ENCODE measurements at regions not wholly inside any gene's neighbourhood (a gene's known extent, or its start where the extent isn't known, plus 50 kb on each side); places are given as distances from the start of the nearest gene placed in this dataset.

GRCh38 chr9:109912082-109912582 lies 132.1 kb downstream of the PALM2AKAP2 start:
- peak; percentile 83 to 98 for DNase-seq (ENCODE audit: low read depth in 2 of 2)

GRCh38 chr9:109912726-109913460 lies 132.9 kb downstream of the PALM2AKAP2 start:
- DNase-seq (ENCODE audit: low read depth in 2 of 2) = peak in 1 of 2 donors; percentile 55

- DNase-seq (ENCODE audit: low read depth in 2 of 2) = peak in 1 of 2 donors; percentile 56
These were observed 133.4 kb downstream of the PALM2AKAP2 start for GRCh38 chr9:109913461-109913810.

DNA sequence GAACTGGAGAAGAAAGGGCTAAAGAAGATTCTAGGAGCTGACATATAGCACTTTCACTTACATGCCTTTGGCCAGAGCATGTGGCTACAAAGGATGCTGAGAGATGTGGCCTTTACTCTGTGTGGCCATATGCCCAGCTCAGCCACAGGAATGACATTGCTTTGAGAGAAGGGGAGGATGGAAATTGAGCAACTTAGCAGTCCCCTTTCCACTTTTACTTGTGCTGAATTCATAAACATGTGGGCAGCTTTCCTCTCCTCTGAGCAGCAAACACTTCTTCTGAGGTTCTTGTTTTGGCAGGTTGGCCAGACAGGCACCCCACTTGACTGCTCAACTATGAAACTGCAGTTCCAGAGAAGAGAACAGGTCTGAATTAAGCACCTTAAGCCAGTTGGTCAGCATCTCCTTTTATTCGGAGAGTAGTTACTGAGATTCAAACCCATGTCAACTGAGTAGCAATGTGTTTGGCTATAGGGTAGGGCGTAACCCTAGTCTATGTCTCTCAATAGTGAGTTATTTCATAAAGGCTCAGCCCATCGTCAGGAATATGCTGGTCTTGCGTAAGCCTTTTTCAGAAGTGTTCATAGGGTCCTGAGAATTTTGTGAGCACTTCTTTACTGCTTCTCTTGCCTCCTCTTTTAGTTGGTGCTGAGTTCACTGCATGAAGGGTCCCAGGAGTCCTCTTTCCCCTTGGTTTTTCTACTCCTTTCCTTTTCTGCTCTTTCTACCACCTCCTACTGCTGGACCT lies 134.5 kb downstream of the PALM2AKAP2 start:
- DNase-seq (ENCODE audit: low read depth in 2 of 2) = peak; percentile 19 to 37

DNA sequence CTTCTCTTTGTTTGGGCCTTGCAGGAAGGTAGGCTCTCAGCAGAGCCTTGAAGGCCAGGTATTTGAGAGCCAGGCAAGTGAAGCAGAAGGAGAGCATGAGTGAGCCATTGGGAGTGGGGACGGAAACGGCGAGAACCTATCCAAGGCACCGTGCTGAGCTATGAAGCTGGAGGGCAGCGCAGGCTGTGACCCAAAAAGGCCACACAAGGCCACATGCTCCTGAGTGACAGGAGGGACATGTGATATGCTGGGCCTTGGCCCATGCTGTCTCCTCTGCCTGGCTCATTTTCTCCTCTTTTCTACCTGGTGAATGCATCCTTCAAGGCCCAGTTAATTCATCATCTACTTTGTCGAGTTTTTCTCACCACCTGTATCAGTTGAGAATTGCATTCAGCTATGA lies 136.3 kb downstream of the PALM2AKAP2 start:
- no peak for DNase-seq (ENCODE audit: low read depth in 2 of 2)

DNA sequence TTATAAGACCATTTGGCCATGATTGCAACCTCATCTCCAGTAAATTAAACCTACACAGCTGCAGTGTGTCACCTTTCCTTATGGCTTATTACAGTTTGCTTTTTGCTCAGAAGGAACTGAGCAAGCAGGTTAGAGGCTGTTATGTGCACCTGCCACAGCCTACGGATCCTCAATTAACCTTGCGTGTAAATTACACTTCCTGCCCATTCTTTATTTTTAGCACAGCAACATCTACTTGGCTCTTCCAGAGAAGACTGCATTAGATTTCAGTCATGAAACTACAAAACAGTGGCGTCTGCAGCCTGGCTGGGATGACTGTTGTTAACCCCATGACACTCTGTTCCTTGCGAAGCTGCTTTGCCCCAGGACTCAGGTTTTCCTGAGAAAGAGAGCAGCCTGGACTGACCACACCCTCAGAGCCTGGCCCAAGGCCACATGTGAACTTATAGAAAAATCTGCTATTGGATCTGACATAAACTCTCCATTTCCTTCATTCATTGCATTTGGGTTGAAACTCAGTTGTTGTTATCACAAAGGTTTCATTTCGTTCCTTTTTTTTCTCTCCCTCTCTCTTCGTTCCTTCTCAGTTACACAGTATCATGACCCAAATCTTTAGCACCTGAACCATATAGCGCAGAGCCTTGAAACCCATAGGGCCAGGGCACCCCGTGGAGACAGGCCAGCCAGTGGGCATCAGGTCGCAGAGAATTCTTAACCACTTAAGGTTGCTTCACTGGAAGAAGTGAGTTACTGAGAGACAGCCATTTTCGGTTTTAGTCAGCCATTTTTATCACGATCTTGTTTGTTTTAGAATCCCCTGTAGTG lies 138.6 kb downstream of the PALM2AKAP2 start:
- peak in 1 of 2 donors; percentile 75 for DNase-seq (ENCODE audit: low read depth in 2 of 2)

GRCh38 chr9:109919736-109920408 lies 139.9 kb downstream of the PALM2AKAP2 start:
- DNase-seq (ENCODE audit: low read depth in 2 of 2) = no peak

DNA sequence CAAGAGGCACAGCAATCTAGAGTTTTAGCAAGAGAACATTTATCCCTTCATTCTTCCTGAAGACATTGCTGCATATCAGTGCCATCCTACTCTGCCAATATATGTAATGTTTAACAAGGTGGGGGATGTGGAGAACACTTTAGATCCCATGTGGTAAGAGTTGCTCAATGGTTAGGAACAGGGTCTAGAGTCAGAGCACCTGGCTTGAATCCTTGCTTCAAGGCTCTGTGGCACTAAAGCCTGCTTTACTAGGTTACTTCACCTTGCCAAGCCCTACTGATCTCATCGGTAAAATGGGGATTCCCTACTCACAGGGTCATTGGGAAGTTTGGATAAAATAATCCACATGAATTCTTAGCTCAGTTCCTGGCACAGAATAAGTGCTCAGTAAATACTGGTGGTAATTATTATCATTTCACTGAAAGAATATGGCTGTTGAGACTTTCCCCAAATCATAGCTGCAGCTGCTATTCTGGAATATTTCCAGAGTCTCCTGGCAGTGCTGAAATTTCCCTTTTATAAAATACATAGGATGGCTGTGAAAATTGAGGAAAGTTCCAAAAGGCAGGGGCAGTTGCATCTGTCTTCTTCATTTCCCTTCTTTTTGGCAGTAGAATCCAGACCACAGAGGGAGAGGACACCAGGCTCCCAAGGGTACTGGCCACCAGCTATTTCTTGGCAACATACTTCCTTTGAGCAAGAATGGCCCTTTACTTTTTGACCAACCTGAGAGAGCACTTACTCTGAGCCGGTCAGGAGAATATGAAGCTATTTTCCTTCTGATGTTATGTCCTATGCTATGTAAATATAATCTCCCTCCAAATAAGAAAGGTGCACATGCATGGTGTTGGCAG lies 142.8 kb downstream of the PALM2AKAP2 start:
- no peak for DNase-seq (ENCODE audit: low read depth in 2 of 2)

GRCh38 chr9:109923471-109923760 lies 143.4 kb downstream of the PALM2AKAP2 start:
- DNase-seq (ENCODE audit: low read depth in 2 of 2) = peak in 1 of 2 donors; percentile 77

- DNase-seq (ENCODE audit: low read depth in 2 of 2) = no peak
These were observed 143.8 kb downstream of the PALM2AKAP2 start for GRCh38 chr9:109923806-109924205.

DNA sequence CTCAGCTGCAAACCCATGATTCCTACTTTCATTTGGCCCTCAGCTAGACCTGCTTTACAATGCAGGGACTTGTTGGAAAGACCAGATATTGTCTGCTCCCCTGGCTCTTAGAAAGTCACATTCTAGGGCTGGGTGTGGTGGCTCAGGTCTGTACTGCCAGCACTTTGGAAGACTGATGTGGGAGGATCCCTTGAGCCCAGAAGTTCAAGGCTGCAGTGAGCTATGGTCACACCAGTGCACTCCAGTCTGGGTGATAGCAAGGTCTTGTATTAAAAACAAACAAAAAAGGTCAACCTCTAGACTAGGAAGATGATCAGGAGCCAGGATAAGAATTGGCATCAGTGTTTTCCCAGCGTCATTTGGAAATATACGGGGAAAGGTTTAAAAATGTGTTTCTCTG lies 145.8 kb downstream of the PALM2AKAP2 start:
- DNase-seq (ENCODE audit: low read depth in 2 of 2) = no peak

DNA sequence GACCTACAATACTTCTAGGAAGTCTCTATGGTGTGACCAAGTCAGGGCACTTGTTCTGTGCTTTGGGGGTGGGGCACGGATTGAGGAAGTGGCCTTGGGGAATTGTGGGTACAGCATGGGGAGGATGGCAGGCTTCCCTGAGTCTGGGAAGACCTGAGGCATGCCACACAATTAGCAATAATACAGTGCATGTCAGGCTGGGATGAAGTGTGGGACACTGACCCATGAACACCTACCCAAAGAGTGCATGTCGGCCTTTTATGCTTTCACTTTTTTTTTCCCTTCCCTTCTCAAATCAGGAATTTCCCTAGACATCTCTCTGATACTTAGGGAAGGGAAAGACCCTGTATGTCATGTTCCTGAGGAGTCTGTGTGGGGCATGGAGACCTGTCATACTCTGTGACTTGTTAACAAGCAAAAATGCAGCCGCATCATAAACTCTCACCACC lies 146.4 kb downstream of the PALM2AKAP2 start:
- no peak for DNase-seq (ENCODE audit: low read depth in 2 of 2)

GRCh38 chr9:109931623-109932022 lies 151.6 kb downstream of the PALM2AKAP2 start:
- no peak for DNase-seq (ENCODE audit: low read depth in 2 of 2)

DNA sequence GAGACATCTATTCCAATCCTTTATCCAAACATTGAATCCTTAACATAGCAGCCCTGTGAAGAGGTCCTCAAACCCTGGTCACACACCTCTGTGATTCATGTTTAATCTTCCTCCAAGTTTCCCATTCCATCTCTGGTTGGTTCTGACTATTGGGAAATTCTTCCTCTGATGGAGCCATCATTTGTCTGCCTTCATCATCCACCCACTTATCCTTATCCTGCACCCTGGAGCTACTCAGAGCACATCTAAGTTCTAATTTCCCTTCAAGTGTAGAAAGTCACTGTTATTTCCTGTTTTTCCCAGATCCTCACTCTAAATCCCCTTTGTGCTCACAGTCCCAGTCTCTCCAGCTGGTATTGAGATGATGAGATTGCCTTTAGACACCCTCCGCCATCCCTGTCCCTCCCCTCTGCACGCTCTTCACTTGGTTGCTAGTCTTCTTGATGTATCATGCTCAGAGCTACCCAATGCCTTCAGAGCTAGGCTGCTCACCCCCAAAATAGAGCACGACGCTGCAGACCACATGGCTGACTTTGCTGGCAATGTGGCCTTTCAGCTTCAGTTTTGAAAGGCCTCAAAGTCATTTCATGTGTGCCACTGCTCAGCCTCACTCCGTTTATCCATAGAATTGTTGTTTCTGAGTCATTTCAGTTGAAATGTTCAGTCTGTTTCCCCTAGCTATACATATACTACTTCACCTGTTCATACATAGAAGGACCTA lies 154.3 kb downstream of the PALM2AKAP2 start:
- DNase-seq (ENCODE audit: low read depth in 2 of 2) = peak in 1 of 2 donors; percentile 52

GRCh38 chr9:109934857-109935215 lies 154.8 kb downstream of the PALM2AKAP2 start:
- peak in 1 of 2 donors; percentile 88 for DNase-seq (ENCODE audit: low read depth in 2 of 2)

GRCh38 chr9:109935406-109936087 lies 155.5 kb downstream of the PALM2AKAP2 start:
- DNase-seq (ENCODE audit: low read depth in 2 of 2) = no peak

DNA sequence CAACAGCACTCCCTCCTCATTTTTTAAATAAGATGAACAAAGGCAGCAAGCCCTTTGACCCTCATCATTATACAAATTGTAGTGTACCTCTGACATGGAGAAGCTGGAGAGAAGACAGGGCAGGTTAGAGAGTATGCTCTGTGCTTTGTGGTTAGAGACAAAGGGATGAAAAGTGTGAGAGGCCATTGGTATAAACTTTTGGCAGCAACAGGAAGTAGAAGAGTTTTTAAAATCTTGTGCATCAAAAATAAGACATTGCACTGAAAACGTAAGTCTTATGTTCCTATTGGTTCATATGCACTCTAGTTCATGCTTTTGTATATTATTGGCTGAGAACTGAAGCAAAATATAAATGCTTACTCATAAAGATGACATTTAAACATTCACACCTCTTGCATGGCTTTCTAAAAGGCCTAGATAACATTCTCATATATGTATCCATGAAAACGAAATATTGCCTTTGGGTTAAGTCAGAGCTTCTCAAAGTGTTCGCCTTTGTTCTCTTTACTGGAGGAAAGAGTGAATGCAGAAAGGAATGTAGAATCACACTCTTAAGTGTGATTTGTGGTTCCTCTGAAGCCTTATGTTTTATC lies 158.0 kb downstream of the PALM2AKAP2 start:
- no peak for DNase-seq (ENCODE audit: low read depth in 2 of 2)

DNA sequence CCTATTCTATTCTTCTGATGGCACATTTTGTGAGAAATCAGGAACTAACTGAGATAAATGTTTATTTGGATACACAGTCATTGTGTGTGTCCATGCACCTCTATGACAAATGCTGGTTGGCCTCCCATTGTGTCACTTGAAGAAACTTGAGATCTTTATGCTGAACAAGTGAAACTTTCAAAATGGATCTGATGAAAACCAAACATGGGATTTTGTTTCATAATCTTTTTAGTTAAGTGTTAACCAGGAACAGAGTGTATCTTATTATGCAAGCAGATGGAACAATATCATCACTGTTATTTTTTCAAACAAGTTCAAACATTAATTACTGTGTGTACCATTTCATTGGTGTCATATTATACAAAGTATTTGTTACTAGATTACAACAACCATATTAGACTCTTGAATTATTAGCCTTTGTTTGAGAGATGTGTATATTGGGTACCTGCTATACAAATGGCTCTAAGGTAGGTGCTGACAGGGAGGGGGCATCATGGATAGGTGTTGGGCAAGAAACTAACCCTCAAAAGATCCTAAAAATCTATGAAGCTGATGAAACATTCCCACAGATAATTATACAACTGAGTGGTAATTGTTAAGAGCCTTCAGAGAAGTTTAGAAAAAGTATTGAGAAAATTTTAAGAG lies 159.8 kb downstream of the PALM2AKAP2 start:
- no peak for DNase-seq (ENCODE audit: low read depth in 2 of 2)

All from lung microvascular endothelial cell (primary cell).